Transverse colon (tissue), 4 donors: ENCODE measurements at regions not wholly inside any gene's neighbourhood (a gene's known extent, or its start where the extent isn't known, plus 50 kb on each side); places are given as distances from the start of the nearest gene placed in this dataset.

ENCODE experiments used
- DNase-seq: peaks from one replicate; pipeline ENCODE4 v3.0.0-alpha.2; 2019
- H3K27ac ChIP-seq, 4 donors: fragments of 200-600 bp; sonication (generic); 2 replicates each; pipeline ENCODE4 v1.5.1; 2016 to 2018; ENCODE audit warnings: inconsistent platforms in 4 of 4
- H3K27me3 ChIP-seq: fragments of 200-600 bp; sonication (generic); 2 replicates; pipeline ENCODE4 v1.5.1; 2017; ENCODE audit warnings: inconsistent platforms
- H3K36me3 ChIP-seq, 4 donors: fragments of 200-600 bp; sonication (generic); 2 replicates each; pipeline ENCODE4 v1.5.1; 2017 to 2019; ENCODE audit warnings: inconsistent platforms in 4 of 4
- H3K4me1 ChIP-seq, 4 donors: fragments of 200-600 bp; sonication (generic); 2 replicates each; pipeline ENCODE4 v1.5.1; 2017 to 2020; ENCODE audit warnings: inconsistent platforms in 4 of 4
- H3K4me3 ChIP-seq, 4 donors: fragments of 200-600 bp; sonication (generic); 1 replicate in 1 of 4; 2 replicates in 3 of 4; pipeline versions ENCODE4 v1.5.1 to v1.6.1; 2017 to 2019; ENCODE audit warnings: inconsistent platforms in 4 of 4
- H3K9me3 ChIP-seq, 2 donors: fragments of 200-600 bp; sonication (generic); 2 replicates each; pipeline ENCODE4 v1.5.1; 2017 to 2019; ENCODE audit warnings: inconsistent platforms in 2 of 2
- CTCF ChIP-seq, 5 experiments: fragments of 200-600 bp in 3 of 5; fragments of 450-650 bp in 2 of 5; sonication (generic) in 3 of 5; IDR thresholded peaks; 1 replicate in 2 of 5; 2 replicates in 3 of 5; pipeline ENCODE4 v1.5.1; 2016 to 2017; ENCODE audit warnings: antibody characterized with exemption in 5 of 5, inconsistent platforms in 3 of 5, mild to moderate bottlenecking in 2 of 5, moderate library complexity in 1 of 5
- EP300 ChIP-seq: sonication (generic); formaldehyde crosslinking; IDR thresholded peaks from one replicate; pipeline ENCODE4 v1.6.1; 2017; ENCODE audit warnings: antibody characterized with exemption, low read depth
- POLR2A ChIP-seq: fragments of 450-650 bp; IDR thresholded peaks from one replicate; pipeline ENCODE4 v1.6.1; 2016; ENCODE audit warnings: antibody characterized with exemption, mild to moderate bottlenecking, moderate library complexity
- POLR2AphosphoS5 ChIP-seq, 3 donors: sonication (generic); formaldehyde crosslinking; IDR thresholded peaks; one replicate each; pipeline ENCODE4 v1.6.1; 2016; ENCODE audit warnings: antibody characterized with exemption in 3 of 3
- WGBS, 2 donors: methylation state at CpG; one replicate each; pipeline ENCODE4 v1.1.5; 2018; ENCODE audit warnings: low coverage in 1 of 2; 5-methylcytosine and 5-hydroxymethylcytosine counted together
- in situ Hi-C, 4 donors: fragments of 200-750 bp; cut with MboI; loops; one replicate each; pipeline versions ENCODE4 v1.15.0 to v1.15.1; 2017; ENCODE audit warnings: low sequenced_read_pairs in 3 of 4, low pct_ligation_motif_present in 1 of 4, low pct_unique_long_range_greater_than_20kb in 1 of 4
- intact Hi-C: fragments of 100-400 bp; cut with DNase I; formaldehyde crosslinking; loops from one replicate; pipeline ENCODE4 v1.15.1; 2023; ENCODE audit warnings: low total_unique reads

- Histone ChIP-seq H3K27me3 (no peaks in the 10 kb centered on the region), H3K27ac (no peak overlapping the region), H3K4me1 (no peaks in the 10 kb centered on the region), H3K4me3 (no peak overlapping the region), H3K9me3 (no peaks in the 10 kb centered on the region), H3K36me3 (no peaks in the 10 kb centered on the region)
- in situ Hi-C loops = no loop called here
- no peak for DNase-seq
- WGBS, 2 donors = 54 to 62% methylated on average over 2 of the region's 2 CpGs
- intact Hi-C loops = no loop called here
- TF ChIP-seq POLR2AphosphoS5 (IDR thresholded peaks at IDR 0.05) (no peak), POLR2A (no peak), CTCF (IDR thresholded peaks at IDR 0.05) (no peak), EP300 (no peak)
Measured at GRCh38 chr9:118883411-118883810, 485.8 kb downstream of the BRINP1 start.

GRCh38 chr9:118891213-118891612 is 478.0 kb downstream of the BRINP1 start:
- H3K4me1 ChIP-seq = no peaks in the 10 kb centered on the region
- no peak for DNase-seq
- TF ChIP-seq POLR2A = no peak
- no peak for TF ChIP-seq POLR2AphosphoS5 (IDR thresholded peaks at IDR 0.05)
- no peak for TF ChIP-seq EP300
- no peak for TF ChIP-seq CTCF (IDR thresholded peaks at IDR 0.05)
- H3K9me3 ChIP-seq = no peaks in the 10 kb centered on the region
- no peaks in the 10 kb centered on the region for H3K36me3 ChIP-seq
- no peaks in the 10 kb centered on the region for H3K27me3 ChIP-seq
- no peak overlapping the region for H3K27ac ChIP-seq
- in situ Hi-C loops = no loop called here
- 72% methylated on average over 6 of the region's 6 CpGs; no CpG with 5 or more reads in 1 of the 2 donors for WGBS, 2 donors
- intact Hi-C loops = no loop called here
- H3K4me3 ChIP-seq = no peak overlapping the region

- 50 to 88% methylated on average over 1 to 4 of the region's 4 CpGs for WGBS, 2 donors
- H3K4me3 ChIP-seq = no peak overlapping the region
- no peaks in the 10 kb centered on the region for H3K27me3 ChIP-seq
- no peak for DNase-seq
- in situ Hi-C loops = no loop called here
- H3K27ac ChIP-seq = no peak overlapping the region
- H3K4me1 ChIP-seq = no peaks in the 10 kb centered on the region
- TF ChIP-seq POLR2A (no peak), EP300 (no peak), CTCF (IDR thresholded peaks at IDR 0.05) (no peak), POLR2AphosphoS5 (IDR thresholded peaks at IDR 0.05) (no peak)
- H3K36me3 ChIP-seq = no peaks in the 10 kb centered on the region
- no peaks in the 10 kb centered on the region for H3K9me3 ChIP-seq
- intact Hi-C loops = no loop called here
Measured at GRCh38 chr9:118896324-118897000, 472.8 kb downstream of the BRINP1 start.

- Histone ChIP-seq H3K36me3 (no peaks in the 10 kb centered on the region), H3K4me3 (no peak overlapping the region), H3K4me1 (no peaks in the 10 kb centered on the region), H3K27me3 (no peaks in the 10 kb centered on the region), H3K27ac (no peak overlapping the region), H3K9me3 (no peaks in the 10 kb centered on the region)
- TF ChIP-seq CTCF (IDR thresholded peaks at IDR 0.05) (no peak), EP300 (no peak), POLR2AphosphoS5 (IDR thresholded peaks at IDR 0.05) (no peak), POLR2A (no peak)
- intact Hi-C loops = no loop called here
- no peak for DNase-seq
- in situ Hi-C loops = no loop called here
Measured at GRCh38 chr9:118918180-118918579, 451.1 kb downstream of the BRINP1 start.
